Esophagus mucosa (tissue), 1 donor: ENCODE measurements at regions not wholly inside any gene's neighbourhood (a gene's known extent, or its start where the extent isn't known, plus 50 kb on each side); places are given as distances from the start of the nearest gene placed in this dataset.
A peak's percentile ranks its signal among the peaks of the same experiment; 100 is the strongest.
"Not testable (repeated sequence)": the region's sequence is repeated elsewhere in the genome, so short reads cannot be mapped to it uniquely, and the experiment has no call there.

Experiments
- ATAC-seq: fragments of 200-7000 bp; cut with Tn5 transposase; one replicate; pipeline ENCODE4 v1.9.1; 2020
- donor health status: DM: yes; HTN: yes; CAD: no.

- no peak for ATAC-seq
These were observed 309.2 kb downstream of the HS3ST1 start for GRCh38 chr4:11119474-11119873.

- ATAC-seq = no peak
These were observed 310.2 kb downstream of the HS3ST1 start for GRCh38 chr4:11118513-11118912.

- no peak for ATAC-seq
These were observed 311.8 kb downstream of the HS3ST1 start for GRCh38 chr4:11116940-11117339.

- ATAC-seq = no peak
These were observed 316.8 kb downstream of the HS3ST1 start for GRCh38 chr4:11111876-11112275.

- ATAC-seq = no peak
These were observed 317.3 kb downstream of the HS3ST1 start for GRCh38 chr4:11111370-11111769.

- no peak for ATAC-seq
These were observed 321.9 kb downstream of the HS3ST1 start for GRCh38 chr4:11106759-11107158.

- ATAC-seq = no peak
These were observed 322.5 kb downstream of the HS3ST1 start for GRCh38 chr4:11106190-11106589.

- no peak for ATAC-seq
These were observed 323.0 kb downstream of the HS3ST1 start for GRCh38 chr4:11105715-11106114.

GRCh38 chr4:11098461-11098860 is 330.2 kb downstream of the HS3ST1 start:
- peak; percentile 41 for ATAC-seq

GRCh38 chr4:11097725-11098124 is 331.0 kb downstream of the HS3ST1 start:
- ATAC-seq = no peak

GRCh38 chr4:11081006-11081405 is 347.7 kb downstream of the HS3ST1 start:
- no peak for ATAC-seq

GRCh38 chr4:11079171-11079570 is 349.5 kb downstream of the HS3ST1 start:
- ATAC-seq = peak; percentile 90

- ATAC-seq = no peak
These were observed 354.0 kb downstream of the HS3ST1 start for GRCh38 chr4:11074581-11075241.

GRCh38 chr4:11073621-11074051 is 355.1 kb downstream of the HS3ST1 start:
- peak; percentile 78 for ATAC-seq

GRCh38 chr4:11072999-11073398 is 355.7 kb downstream of the HS3ST1 start:
- no peak for ATAC-seq

GRCh38 chr4:11072463-11072862 is 356.2 kb downstream of the HS3ST1 start:
- ATAC-seq = no peak

GRCh38 chr4:11070813-11071212 is 357.9 kb downstream of the HS3ST1 start:
- ATAC-seq = no peak

GRCh38 chr4:11069581-11070211 is 359.0 kb downstream of the HS3ST1 start:
- no peak for ATAC-seq

GRCh38 chr4:11069083-11069482 is 359.6 kb downstream of the HS3ST1 start:
- no peak for ATAC-seq

- not testable (repeated sequence) for ATAC-seq
These were observed 362.1 kb downstream of the HS3ST1 start for GRCh38 chr4:11066584-11066983.

- ATAC-seq = not testable (repeated sequence)
These were observed 368.1 kb downstream of the HS3ST1 start for GRCh38 chr4:11060637-11061036.

- ATAC-seq = not testable (repeated sequence)
These were observed 370.4 kb upstream of the CLNK start for GRCh38 chr4:11054937-11055336.

- peak; percentile 42 for ATAC-seq
These were observed 369.1 kb upstream of the CLNK start for GRCh38 chr4:11053601-11054220.

- no peak for ATAC-seq
These were observed 366.6 kb upstream of the CLNK start for GRCh38 chr4:11051181-11051580.
